AG08396 (cell line): ENCODE measurements at regions not wholly inside any gene's neighbourhood (a gene's known extent, or its start where the extent isn't known, plus 50 kb on each side); places are given as distances from the start of the nearest gene placed in this dataset.

Experiments
- DNase-seq: peaks from one replicate; pipeline ENCODE4 v3.0.0; 2012; ENCODE audit warnings: low spot score, mixed read lengths

GRCh38 chr3:95352471-95352870 is 1289.6 kb downstream of the NSUN3 start:
- no peak for DNase-seq

DNA sequence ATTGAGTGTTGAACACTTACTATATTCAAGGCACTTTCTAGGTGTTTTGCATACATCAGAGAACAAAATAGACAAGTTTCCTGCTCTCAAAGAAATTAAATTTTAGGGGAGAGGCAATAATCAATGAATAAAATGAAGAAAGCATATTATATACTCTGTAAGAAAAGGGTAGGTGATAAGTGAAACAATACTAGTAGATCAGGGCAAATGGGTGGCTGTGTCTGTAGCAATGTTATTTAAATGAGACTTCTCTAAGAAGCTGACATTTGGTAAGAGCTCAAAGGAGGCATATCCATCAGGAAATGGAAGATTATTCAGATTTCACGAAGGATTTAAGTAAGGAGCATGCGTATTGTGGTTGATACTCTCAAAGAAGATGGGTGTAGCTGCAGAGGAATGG is 1291.6 kb downstream of the NSUN3 start:
- DNase-seq, result no peak

DNA sequence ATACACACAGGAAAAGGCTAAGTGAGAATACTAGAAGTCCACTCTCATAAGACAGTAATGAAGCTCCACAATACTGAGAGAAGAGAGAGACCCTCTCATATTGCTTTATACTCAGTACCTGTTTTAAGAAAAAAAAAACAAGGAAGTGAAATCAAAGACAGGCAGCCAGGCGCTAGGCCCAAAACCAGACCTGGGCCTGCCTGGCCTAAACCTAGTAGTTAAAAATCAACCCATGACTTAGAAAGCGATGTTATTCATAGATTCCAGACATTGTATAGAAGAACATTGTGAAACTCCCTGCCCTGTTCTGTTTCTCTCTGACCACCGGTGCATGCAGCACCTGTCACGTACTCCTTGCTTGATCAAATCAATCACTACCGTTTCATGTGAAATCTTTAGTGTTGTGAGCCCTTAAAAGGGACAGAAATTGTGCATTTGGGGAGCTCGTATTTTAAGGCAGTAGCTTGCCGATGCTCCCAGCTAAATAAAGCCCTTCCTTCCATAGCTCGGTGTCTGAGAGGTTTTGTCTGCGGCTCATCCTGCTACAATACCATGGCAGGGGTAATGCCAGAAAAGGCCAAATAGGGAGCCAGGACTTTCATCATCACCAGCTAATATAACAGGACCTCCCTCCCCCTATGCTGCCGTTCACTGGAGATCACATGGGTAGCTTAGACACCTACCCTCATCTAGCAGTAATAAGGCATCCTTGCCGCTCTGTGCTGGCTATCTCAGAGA is 1294.1 kb downstream of the NSUN3 start:
- DNase-seq, result no peak

GRCh38 chr3:95387242-95388021 is 1324.6 kb downstream of the NSUN3 start:
- DNase-seq, result no peak

GRCh38 chr3:95389725-95390313 is 1327.0 kb downstream of the NSUN3 start:
- no peak for DNase-seq

GRCh38 chr3:95394286-95394685 is 1331.4 kb downstream of the NSUN3 start:
- DNase-seq, result no peak

GRCh38 chr3:95399585-95399984 is 1336.7 kb downstream of the NSUN3 start:
- no peak for DNase-seq

DNA sequence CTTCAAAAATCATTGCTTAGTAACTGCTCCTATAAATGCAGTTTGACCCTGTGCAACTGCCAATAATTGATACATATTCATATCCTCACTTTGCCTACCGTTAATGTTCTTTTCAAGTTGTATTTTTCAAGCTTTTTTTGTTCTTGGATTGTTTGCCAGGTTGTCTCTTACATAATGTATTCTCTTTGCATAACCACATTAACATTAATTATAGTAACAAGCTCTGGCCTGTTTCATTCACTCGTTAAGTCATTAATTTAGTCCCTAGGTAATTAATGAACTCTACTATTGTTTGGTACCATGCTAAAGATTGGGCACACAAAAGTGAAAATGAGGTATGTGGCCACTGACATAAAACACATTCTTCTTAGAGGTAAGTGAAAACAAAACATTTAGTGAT is 1338.8 kb downstream of the NSUN3 start:
- no peak for DNase-seq

DNA sequence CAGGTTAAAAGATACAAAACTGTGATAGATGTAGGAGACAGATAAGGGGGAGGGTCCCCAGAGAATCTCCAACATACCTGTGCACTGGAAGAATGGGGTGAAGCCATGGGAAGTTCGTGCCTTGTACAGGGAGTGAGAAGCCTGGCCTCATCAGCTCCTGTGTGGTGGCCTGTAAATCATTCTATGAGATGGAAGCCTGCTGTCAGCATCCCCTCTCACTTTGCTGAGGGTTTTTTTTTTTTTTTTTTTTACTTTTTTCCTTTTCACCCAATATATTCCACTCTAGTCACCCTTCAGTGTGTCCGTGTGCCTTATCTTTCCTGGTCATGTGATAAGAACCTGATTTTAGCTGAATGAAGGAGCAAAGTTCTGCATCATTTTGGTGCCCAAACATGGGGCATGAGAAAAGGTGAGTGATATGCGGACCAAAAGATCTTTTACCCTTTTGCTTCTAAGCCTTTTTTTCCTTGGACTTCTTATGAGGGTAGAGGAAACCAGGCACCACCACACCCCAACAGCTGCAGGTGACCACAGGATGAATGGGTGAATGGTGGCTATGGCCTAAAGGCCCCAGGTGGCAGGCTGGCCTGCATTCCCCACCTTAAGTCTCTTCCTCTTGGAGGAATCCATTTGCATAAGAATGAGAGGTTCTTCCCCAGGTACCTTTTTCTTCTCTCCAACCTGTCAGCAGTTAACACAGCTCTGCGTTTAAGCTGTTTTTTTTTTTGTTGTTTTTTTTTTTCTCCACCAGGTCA is 1345.0 kb downstream of the NSUN3 start:
- no peak for DNase-seq

GRCh38 chr3:95408464-95408862 is 1345.6 kb downstream of the NSUN3 start:
- no peak for DNase-seq

DNA sequence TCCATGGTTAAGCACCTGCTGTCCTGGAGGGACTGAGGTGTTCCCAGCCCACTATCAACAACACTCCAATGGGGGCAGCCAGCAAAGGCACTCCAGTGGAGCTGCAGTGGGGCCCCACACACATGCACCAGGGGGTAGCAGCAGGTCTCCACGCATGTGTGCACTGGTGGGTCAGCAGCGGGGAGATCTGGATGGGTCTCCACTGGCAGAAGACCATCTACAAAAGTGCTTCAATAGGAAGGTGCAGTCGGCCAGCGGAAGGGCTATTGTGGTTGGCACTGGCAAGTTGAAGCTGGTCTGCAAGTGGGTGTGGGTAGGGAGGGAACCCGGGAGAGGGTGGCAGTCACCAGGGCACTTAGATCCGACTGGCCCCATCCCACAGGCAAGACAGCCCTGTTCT is 1355.4 kb downstream of the NSUN3 start:
- no peak for DNase-seq

- no peak for DNase-seq
Observed at GRCh38 chr3:95424279-95424678, 1361.4 kb downstream of the NSUN3 start.

- no peak for DNase-seq
Observed at GRCh38 chr3:95434491-95434890, 1371.6 kb downstream of the NSUN3 start.

- no peak for DNase-seq
Observed at GRCh38 chr3:95437409-95437808, 1374.5 kb downstream of the NSUN3 start.

DNA sequence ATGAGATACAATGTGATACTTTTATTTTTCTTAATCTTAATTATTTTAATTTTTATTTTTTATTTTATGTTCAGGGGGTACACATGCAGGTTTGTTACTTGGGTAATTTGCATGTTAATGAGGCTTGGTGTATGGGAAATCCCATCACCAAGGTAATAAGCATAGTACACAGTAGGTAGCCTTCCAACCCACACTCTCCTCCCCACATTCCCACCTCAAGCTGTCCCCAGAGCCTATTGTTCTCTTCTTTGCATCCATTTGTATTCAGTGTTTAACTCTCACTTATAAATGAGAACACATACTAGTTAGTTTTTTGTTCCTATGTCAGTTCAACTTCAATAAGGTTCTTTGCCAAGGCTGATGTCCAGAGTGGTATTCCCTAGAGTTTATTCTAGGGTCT is 1375.4 kb downstream of the NSUN3 start:
- no peak for DNase-seq

- no peak for DNase-seq
Observed at GRCh38 chr3:95442766-95443165, 1371.6 kb upstream of the EPHA6 start.

- DNase-seq, result no peak
Observed at GRCh38 chr3:95449841-95450240, 1364.6 kb upstream of the EPHA6 start.

DNA sequence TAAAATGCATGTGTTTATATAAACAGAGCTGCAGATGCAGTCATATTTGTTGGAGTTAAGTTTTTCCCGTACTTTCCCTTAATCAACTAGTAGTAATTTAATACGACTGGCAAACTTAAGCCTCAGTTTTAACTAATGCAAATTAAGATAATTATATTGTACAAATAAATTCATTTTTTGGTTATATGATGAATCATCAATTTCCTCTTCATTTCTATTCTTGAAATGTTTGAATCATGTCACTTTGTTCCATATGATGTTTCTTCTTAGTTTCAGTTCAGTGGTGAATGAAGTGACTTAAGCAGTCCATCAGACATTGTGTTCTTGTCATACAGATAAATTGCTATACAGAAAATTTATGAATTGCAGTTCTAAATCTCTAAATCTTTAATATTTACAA is 1361.2 kb upstream of the EPHA6 start:
- DNase-seq, result no peak

- no peak for DNase-seq
Observed at GRCh38 chr3:95456835-95457234, 1357.6 kb upstream of the EPHA6 start.

DNA sequence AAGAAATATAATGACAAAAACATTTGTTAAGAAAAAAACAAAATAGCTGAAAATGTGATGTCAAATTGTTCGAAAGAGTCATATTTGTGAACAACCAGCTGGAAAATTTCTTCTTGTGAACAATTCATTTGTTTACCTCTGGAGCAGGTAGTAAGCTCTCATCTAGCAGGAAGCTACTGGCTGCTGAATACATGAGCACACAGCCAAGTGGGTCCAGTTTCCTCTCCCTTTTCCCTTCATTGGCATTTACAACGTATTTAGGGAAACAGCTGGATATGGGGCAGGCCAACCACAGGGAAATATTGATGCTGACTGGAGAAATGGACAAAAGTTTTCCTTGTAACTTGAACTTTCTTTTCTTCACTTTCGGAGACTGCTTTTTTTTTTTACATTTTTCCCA is 1354.7 kb upstream of the EPHA6 start:
- DNase-seq, result no peak

DNA sequence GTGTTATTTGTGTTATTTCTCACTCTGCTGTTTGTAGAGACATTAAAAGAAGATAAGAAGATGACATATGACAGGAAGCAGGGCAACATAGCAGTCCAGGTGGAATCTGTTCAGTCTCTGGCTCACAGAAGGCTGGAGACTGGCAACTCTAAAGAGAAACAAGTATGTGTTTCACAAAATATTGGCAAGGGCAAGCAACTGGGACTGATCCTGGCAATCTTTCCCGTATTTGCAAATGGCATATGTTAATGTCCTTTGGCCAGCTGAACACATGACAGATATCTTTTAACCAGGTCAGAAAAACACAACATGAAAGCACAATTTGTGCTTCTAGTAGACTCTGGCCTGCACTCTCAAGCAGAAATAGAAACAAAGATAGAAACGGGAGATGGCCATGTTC is 1354.1 kb upstream of the EPHA6 start:
- no peak for DNase-seq

DNA sequence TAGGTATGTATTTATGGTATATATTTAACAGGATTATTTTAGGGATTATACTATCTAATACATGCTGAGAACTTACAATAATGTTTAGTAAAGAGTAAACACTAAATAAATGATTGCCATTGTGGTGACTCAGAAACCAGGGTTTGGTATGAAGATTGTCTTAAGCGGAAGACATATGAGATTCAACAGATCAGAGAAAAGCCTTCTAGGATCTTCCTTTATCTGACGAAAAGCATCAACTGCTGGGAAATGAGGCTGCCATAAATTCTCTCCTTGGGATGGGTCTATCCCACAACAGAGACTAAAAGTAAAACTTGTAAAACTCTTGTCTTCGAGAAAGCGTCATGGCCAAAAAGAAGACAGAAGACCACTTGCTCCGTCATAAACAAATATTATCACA is 1352.2 kb upstream of the EPHA6 start:
- DNase-seq, result no peak

DNA sequence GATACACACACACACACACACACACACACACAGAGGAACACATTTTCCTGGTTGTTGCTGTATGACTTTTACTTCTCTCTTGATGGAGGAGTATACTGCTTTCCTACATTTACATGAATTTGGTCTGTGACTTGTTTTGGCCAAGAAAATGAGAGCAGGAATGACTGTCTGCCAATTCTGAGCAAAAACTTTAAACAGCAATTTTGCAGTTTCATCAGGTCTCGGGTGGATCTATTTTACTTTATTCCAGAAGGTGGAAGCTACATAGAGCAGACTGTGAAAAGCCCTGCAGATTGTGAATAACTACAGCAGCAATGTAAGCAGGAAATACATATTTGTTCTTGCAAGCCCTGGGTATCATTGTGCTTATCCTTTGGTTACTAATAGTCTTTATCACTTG is 1350.0 kb upstream of the EPHA6 start:
- DNase-seq, result no peak
